Lung (tissue), 11 donors: ENCODE measurements at regions not wholly inside any gene's neighbourhood (a gene's known extent, or its start where the extent isn't known, plus 50 kb on each side); places are given as distances from the start of the nearest gene placed in this dataset.

Source experiments
- ATAC-seq: fragments of 200-7000 bp; cut with Tn5 transposase; one replicate; pipeline ENCODE4 v1.9.1; 2020; ENCODE audit warnings: moderate number of reproducible peaks; ENCODE audit not compliant: insufficient read depth, low FRiP score
- DNase-seq, 3 donors: peaks; one replicate each; pipeline ENCODE4 v3.0.0-alpha.2; 2013 to 2017
- H3K27ac ChIP-seq, 2 donors: one replicate each; pipeline ENCODE4 v1.5.1; 2013; ENCODE audit warnings: mild to moderate bottlenecking in 2 of 2, moderate library complexity in 2 of 2, control low read depth in 1 of 2, inconsistent platforms in 1 of 2, low read depth in 1 of 2, low read length in 1 of 2
- H3K27me3 ChIP-seq, 3 donors: one replicate each; pipeline ENCODE4 v1.5.1; 2013; ENCODE audit warnings: low read length in 2 of 3; ENCODE audit not compliant: control insufficient read depth in 3 of 3, insufficient read depth in 3 of 3
- H3K36me3 ChIP-seq, 4 donors: one replicate each; pipeline ENCODE4 v1.5.1; 2013; ENCODE audit warnings: low read length in 4 of 4, mild to moderate bottlenecking in 1 of 4, moderate library complexity in 1 of 4; ENCODE audit not compliant: control insufficient read depth in 4 of 4, insufficient read depth in 4 of 4
- H3K4me1 ChIP-seq, 5 donors: one replicate each; pipeline ENCODE4 v1.5.1; 2013; ENCODE audit warnings: low read length in 5 of 5, mild to moderate bottlenecking in 2 of 5, moderate library complexity in 1 of 5; ENCODE audit not compliant: control insufficient read depth in 5 of 5, insufficient read depth in 5 of 5
- H3K4me3 ChIP-seq: one replicate; pipeline ENCODE4 v1.5.1; 2013; ENCODE audit warnings: mild to moderate bottlenecking, control low read depth, moderate library complexity
- H3K9ac ChIP-seq, 2 donors: one replicate each; pipeline ENCODE4 v1.5.1; 2013; ENCODE audit warnings: low read length in 2 of 2, control low read depth in 1 of 2; ENCODE audit not compliant: insufficient read depth in 1 of 2
- H3K9me3 ChIP-seq, 4 donors: one replicate each; pipeline ENCODE4 v1.5.1; 2013; ENCODE audit warnings: low read length in 3 of 4, mild to moderate bottlenecking in 1 of 4, moderate library complexity in 1 of 4; ENCODE audit not compliant: control insufficient read depth in 4 of 4, insufficient read depth in 3 of 4
- CTCF ChIP-seq: IDR thresholded peaks from 2 replicates; pipeline ENCODE4 v1.5.1; 2012; ENCODE audit warnings: mild to moderate bottlenecking; ENCODE audit errors: control extremely low read depth, extremely low read depth
- WGBS, 2 donors: extraction: QIAGEN DNeasy Blood & Tissue Kit; methylation state at CpG; one replicate each; pipeline ENCODE4 v1.1.7; 2013; 5-methylcytosine and 5-hydroxymethylcytosine counted together
- donor health status: control.
- donor health status: control.
- donor health status: Bipolar disorder and iron deficiency.
- donor health status: healthy.
- donor health status: DM: yes; HTN: yes; CAD: no.

GRCh38 chr1:67596674-67597073, 88.3 kb upstream of the GADD45A start:
- Histone ChIP-seq H3K27me3 (no peaks in the 10 kb centered on the region), H3K36me3 (no peaks in the 10 kb centered on the region), H3K27ac (no peak overlapping the region), H3K9me3 (no peaks in the 10 kb centered on the region), H3K4me3 (no peak overlapping the region), H3K4me1 (no peaks in the 10 kb centered on the region), H3K9ac (no peak overlapping the region)
- ATAC-seq (no peak), DNase-seq (no peak)
- WGBS, 2 donors: 71 to 78% methylated on average over 3 of the region's 3 CpGs
- no peak for TF ChIP-seq CTCF

- H3K36me3 ChIP-seq: no peaks in the 10 kb centered on the region
- WGBS, 2 donors: 74 to 82% methylated on average over 3 of the region's 3 CpGs
Observed at GRCh38 chr1:67597336-67597735, 87.7 kb upstream of the GADD45A start.

GRCh38 chr1:67599085-67599484, 85.9 kb upstream of the GADD45A start:
- no peaks in the 10 kb centered on the region for H3K27me3 ChIP-seq
- H3K27ac ChIP-seq: no peak overlapping the region
- H3K9me3 ChIP-seq: no peaks in the 10 kb centered on the region
- H3K4me1 ChIP-seq: no peaks in the 10 kb centered on the region
- no peak for ATAC-seq
- H3K9ac ChIP-seq: no peak overlapping the region
- 79 to 80% methylated on average over 1 of the region's 1 CpG for WGBS, 2 donors
- no peaks in the 10 kb centered on the region for H3K36me3 ChIP-seq
- DNase-seq: no peak
- no peak overlapping the region for H3K4me3 ChIP-seq
- no peak for TF ChIP-seq CTCF

More at GRCh38 chr1:67597336-67597735, 87.7 kb upstream of the GADD45A start:
- Histone ChIP-seq H3K4me3 (no peak overlapping the region), H3K27me3 (no peaks in the 10 kb centered on the region), H3K4me1 (no peaks in the 10 kb centered on the region), H3K27ac (no peak overlapping the region), H3K9ac (no peak overlapping the region), H3K9me3 (no peaks in the 10 kb centered on the region)
- TF ChIP-seq CTCF: no peak
- ATAC-seq (no peak), DNase-seq (no peak)

- 92 to 94% methylated on average over 3 of the region's 3 CpGs for WGBS, 2 donors
- Histone ChIP-seq H3K36me3 (no peaks in the 10 kb centered on the region), H3K4me3 (no peak overlapping the region), H3K4me1 (no peaks in the 10 kb centered on the region), H3K9me3 (no peaks in the 10 kb centered on the region), H3K27me3 (no peaks in the 10 kb centered on the region), H3K27ac (no peak overlapping the region), H3K9ac (no peak overlapping the region)
- ATAC-seq: no peak
- TF ChIP-seq CTCF: no peak
- DNase-seq: no peak
Observed at GRCh38 chr1:67601539-67601938, 83.5 kb upstream of the GADD45A start.
